ENCODE measurements at regions not wholly inside any gene's neighbourhood (a gene's known extent, or its start where the extent isn't known, plus 50 kb on each side); places are given as distances from the start of the nearest gene placed in this dataset.
"Not testable (repeated sequence)": the region's sequence is repeated elsewhere in the genome, so short reads cannot be mapped to it uniquely, and the experiment has no call there.

GRCh38 chr5:2861605-2862004, 110.1 kb upstream of the IRX2 start:
- no peak for DNase-seq (ENCODE audit: low spot score)

- DNase-seq (ENCODE audit: low spot score): no peak
Measured at GRCh38 chr5:2860101-2860500, 108.6 kb upstream of the IRX2 start.

- DNase-seq (ENCODE audit: low spot score): no peak
Measured at GRCh38 chr5:2857837-2858236, 106.4 kb upstream of the IRX2 start.

- no peak for DNase-seq (ENCODE audit: low spot score)
Measured at GRCh38 chr5:2856206-2856605, 104.7 kb upstream of the IRX2 start.

- DNase-seq (ENCODE audit: low spot score): no peak
Measured at GRCh38 chr5:2852446-2852845, 101.0 kb upstream of the IRX2 start.

- DNase-seq (ENCODE audit: low spot score): no peak
Measured at GRCh38 chr5:2851895-2852294, 100.4 kb upstream of the IRX2 start.

- no peak for DNase-seq (ENCODE audit: low spot score)
Measured at GRCh38 chr5:2849429-2849828, 98.0 kb upstream of the IRX2 start.

GRCh38 chr5:2848619-2849018, 97.1 kb upstream of the IRX2 start:
- DNase-seq (ENCODE audit: low spot score): peak; percentile 30

GRCh38 chr5:2847608-2848007, 96.1 kb upstream of the IRX2 start:
- DNase-seq (ENCODE audit: low spot score): no peak

GRCh38 chr5:2841208-2841607, 89.7 kb upstream of the IRX2 start:
- DNase-seq (ENCODE audit: low spot score): no peak

GRCh38 chr5:2840372-2840915, 89.0 kb upstream of the IRX2 start:
- DNase-seq (ENCODE audit: low spot score): no peak

GRCh38 chr5:2836133-2836532, 84.7 kb upstream of the IRX2 start:
- no peak for DNase-seq (ENCODE audit: low spot score)

- DNase-seq (ENCODE audit: low spot score): no peak
Measured at GRCh38 chr5:2833556-2833955, 82.1 kb upstream of the IRX2 start.

GRCh38 chr5:2832394-2832793, 80.9 kb upstream of the IRX2 start:
- DNase-seq (ENCODE audit: low spot score): no peak

GRCh38 chr5:2829239-2829638, 77.8 kb upstream of the IRX2 start:
- no peak for DNase-seq (ENCODE audit: low spot score)

- no peak for DNase-seq (ENCODE audit: low spot score)
Measured at GRCh38 chr5:2818936-2819335, 67.5 kb upstream of the IRX2 start.

GRCh38 chr5:2817031-2817603, 65.6 kb upstream of the IRX2 start:
- no peak for DNase-seq (ENCODE audit: low spot score)

- no peak for DNase-seq (ENCODE audit: low spot score)
Measured at GRCh38 chr5:2813678-2814077, 62.2 kb upstream of the IRX2 start.

- DNase-seq (ENCODE audit: low spot score): no peak
Measured at GRCh38 chr5:2810644-2811043, 59.2 kb upstream of the IRX2 start.

- DNase-seq (ENCODE audit: low spot score): not testable (repeated sequence)
Measured at GRCh38 chr5:2807244-2807643, 55.8 kb upstream of the IRX2 start.

- DNase-seq (ENCODE audit: low spot score): no peak
Measured at GRCh38 chr5:2806176-2806575, 54.7 kb upstream of the IRX2 start.

- no peak for DNase-seq (ENCODE audit: low spot score)
Measured at GRCh38 chr5:2805080-2805479, 53.6 kb upstream of the IRX2 start.

GRCh38 chr5:2803751-2804150, 52.3 kb upstream of the IRX2 start:
- no peak for DNase-seq (ENCODE audit: low spot score)

- DNase-seq (ENCODE audit: low spot score): no peak
Measured at GRCh38 chr5:2802693-2803365, 51.4 kb upstream of the IRX2 start.

All from GM03348 (cell line).